ENCODE measurements at regions not wholly inside any gene's neighbourhood (a gene's known extent, or its start where the extent isn't known, plus 50 kb on each side); places are given as distances from the start of the nearest gene placed in this dataset.
"Not testable (repeated sequence)": the region's sequence is repeated elsewhere in the genome, so short reads cannot be mapped to it uniquely, and the experiment has no call there.

DNA sequence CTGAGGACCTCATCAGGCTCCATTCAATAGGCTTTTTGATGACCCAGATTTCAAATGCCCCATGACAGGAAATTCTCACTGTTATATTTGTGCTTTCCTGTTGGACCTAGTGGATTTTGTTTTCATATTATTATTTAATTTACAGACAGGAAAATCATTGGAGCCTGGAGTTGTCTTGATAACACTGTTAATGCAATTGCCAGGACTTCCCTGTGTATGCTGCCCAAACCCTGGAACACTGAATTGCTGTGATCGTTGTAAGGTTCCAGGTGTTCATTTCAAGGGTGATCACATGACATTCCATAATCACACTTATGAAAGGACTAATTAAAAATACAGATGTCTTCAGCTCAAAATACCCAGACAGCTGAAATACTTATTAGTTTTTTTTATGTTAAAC is 783.2 kb downstream of the DHX35 start:
- no peak overlapping the region for H3K4me3 ChIP-seq (ENCODE audit: low read length, poor library complexity, severe bottlenecking)
- H3K36me3 ChIP-seq (ENCODE audit: insufficient read depth, low read length) = no peaks in the 10 kb centered on the region
- H3K9me2 ChIP-seq (replicated peaks; ENCODE audit: low read depth, low read length) = no peaks in the 10 kb centered on the region
- peaks cover 11% of the 10 kb centered on the region; the same call in 1 of the 2 replicates for H3K9me3 ChIP-seq (ENCODE audit: insufficient read depth, low read depth, low read length)
- TF ChIP-seq, protein P1, sequence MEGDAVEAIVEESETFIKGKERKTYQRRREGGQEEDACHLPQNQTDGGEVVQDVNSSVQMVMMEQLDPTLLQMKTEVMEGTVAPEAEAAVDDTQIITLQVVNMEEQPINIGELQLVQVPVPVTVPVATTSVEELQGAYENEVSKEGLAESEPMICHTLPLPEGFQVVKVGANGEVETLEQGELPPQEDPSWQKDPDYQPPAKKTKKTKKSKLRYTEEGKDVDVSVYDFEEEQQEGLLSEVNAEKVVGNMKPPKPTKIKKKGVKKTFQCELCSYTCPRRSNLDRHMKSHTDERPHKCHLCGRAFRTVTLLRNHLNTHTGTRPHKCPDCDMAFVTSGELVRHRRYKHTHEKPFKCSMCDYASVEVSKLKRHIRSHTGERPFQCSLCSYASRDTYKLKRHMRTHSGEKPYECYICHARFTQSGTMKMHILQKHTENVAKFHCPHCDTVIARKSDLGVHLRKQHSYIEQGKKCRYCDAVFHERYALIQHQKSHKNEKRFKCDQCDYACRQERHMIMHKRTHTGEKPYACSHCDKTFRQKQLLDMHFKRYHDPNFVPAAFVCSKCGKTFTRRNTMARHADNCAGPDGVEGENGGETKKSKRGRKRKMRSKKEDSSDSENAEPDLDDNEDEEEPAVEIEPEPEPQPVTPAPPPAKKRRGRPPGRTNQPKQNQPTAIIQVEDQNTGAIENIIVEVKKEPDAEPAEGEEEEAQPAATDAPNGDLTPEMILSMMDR (conservative IDR thresholded peaks at IDR 0.05; ENCODE audit: low read length) = no peak
- TF ChIP-seq EZH2phosphoT487 (IDR thresholded peaks at IDR 0.05; ENCODE audit: borderline replicate concordance) = no peak
- H4K20me1 ChIP-seq (ENCODE audit: insufficient read depth, low read length, poor library complexity, severe bottlenecking) = no peaks in the 10 kb centered on the region
- H3K79me2 ChIP-seq (ENCODE audit: insufficient read depth, low read length) = no peaks in the 10 kb centered on the region
- no peaks in the 10 kb centered on the region for H3F3A ChIP-seq (ENCODE audit: low read depth)
- H3K27me3 ChIP-seq (ENCODE audit: insufficient read depth, low read length, poor library complexity, severe bottlenecking) = no peaks in the 10 kb centered on the region
- H3K9ac ChIP-seq (ENCODE audit: low read depth, low read length, poor library complexity, severe bottlenecking) = no peak overlapping the region
- no peak overlapping the region for H3K4me2 ChIP-seq (ENCODE audit: low read depth, low read length, poor library complexity, severe bottlenecking)
- H2AFZ ChIP-seq (ENCODE audit: low read length) = no peak overlapping the region
- no peaks in the 10 kb centered on the region for H3K4me1 ChIP-seq (ENCODE audit: insufficient read depth, low read length, poor library complexity, severe bottlenecking)

DNA sequence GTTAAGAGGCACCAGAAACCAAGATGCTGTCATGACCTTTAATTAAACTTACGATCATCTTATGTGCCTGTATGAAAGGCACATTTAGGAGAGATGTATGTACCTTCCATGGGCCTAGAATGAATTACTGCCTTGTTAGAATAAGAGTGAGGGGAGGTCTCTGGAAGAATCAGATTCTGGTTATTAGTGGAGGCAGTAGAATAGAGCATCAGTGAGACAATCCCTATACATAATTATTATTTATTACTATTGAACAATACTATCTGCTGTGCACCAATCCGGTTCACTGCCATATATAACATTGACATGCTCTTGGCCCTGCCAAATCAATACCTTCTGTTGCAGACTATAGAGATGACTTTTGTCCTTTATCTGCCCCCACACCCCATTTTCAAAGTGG is 776.5 kb downstream of the DHX35 start:
- Histone ChIP-seq H3K9ac (ENCODE audit: low read depth, low read length, poor library complexity, severe bottlenecking) (no peak overlapping the region), H3K4me3 (ENCODE audit: low read length, poor library complexity, severe bottlenecking) (no peak overlapping the region), H3K36me3 (ENCODE audit: insufficient read depth, low read length) (no peaks in the 10 kb centered on the region), H3K79me2 (ENCODE audit: insufficient read depth, low read length) (no peaks in the 10 kb centered on the region), H3K4me1 (ENCODE audit: insufficient read depth, low read length, poor library complexity, severe bottlenecking) (no peaks in the 10 kb centered on the region), H3K9me2 (replicated peaks; ENCODE audit: low read depth, low read length) (no peaks in the 10 kb centered on the region), H4K20me1 (ENCODE audit: insufficient read depth, low read length, poor library complexity, severe bottlenecking) (no peaks in the 10 kb centered on the region), H2AFZ (ENCODE audit: low read length) (no peak overlapping the region), H3K27me3 (ENCODE audit: insufficient read depth, low read length, poor library complexity, severe bottlenecking) (no peaks in the 10 kb centered on the region), H3K9me3 (ENCODE audit: insufficient read depth, low read depth, low read length) (peaks cover 3% of the 10 kb centered on the region; the same call in 1 of the 2 replicates), H3F3A (ENCODE audit: low read depth) (no peaks in the 10 kb centered on the region), H3K4me2 (ENCODE audit: low read depth, low read length, poor library complexity, severe bottlenecking) (no peak overlapping the region)
- TF ChIP-seq, protein P1 (conservative IDR thresholded peaks at IDR 0.05; ENCODE audit: low read length) = no peak
- TF ChIP-seq EZH2phosphoT487 (IDR thresholded peaks at IDR 0.05; ENCODE audit: borderline replicate concordance) = no peak

DNA sequence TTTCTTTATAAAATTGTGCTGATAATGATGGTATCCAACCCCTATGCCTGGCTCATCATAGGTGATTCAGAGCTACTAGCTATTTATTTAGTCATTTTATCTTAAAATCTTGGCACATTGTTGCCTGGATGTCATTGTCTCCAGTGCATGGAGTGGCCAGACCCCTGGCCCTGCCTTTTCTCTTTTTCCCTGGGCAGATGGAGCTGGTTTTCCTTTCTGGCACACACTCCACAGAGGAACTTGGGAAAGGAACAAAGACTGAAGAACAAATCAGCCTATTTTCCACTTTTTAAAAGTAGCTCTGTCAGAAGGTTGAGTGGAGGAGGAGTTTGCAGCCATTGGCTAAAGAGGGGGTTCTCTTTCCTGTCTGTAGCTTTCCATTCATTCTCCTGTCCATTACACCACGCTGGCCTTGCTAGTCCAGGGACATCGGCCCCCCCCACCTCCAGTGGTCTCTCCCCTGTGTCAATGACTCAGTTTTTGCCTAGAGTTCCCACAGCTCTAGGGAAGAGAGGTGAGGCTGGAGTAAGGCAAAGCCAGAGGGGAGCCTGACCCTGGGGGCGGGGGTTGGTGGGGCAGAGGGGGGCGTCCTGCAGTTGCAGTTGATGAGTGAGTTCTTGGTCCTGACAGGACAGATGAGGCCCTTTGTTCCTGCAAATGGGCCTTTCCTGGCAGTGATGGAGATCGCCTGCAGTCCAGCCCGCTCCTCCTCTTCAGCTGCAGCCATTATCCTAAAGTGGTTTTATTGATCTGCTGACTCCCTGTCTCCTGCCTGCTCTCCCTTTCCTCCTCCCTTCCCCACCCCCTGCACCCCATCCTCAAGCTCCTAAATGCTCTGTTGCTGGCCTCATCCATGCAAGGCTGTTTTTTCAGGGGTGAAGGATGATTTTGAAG is 774.5 kb downstream of the DHX35 start:
- H2AFZ ChIP-seq (ENCODE audit: low read length) = no peak overlapping the region
- H3K27me3 ChIP-seq (ENCODE audit: insufficient read depth, low read length, poor library complexity, severe bottlenecking) = no peaks in the 10 kb centered on the region
- H3K79me2 ChIP-seq (ENCODE audit: insufficient read depth, low read length) = no peaks in the 10 kb centered on the region
- no peaks in the 10 kb centered on the region for H4K20me1 ChIP-seq (ENCODE audit: insufficient read depth, low read length, poor library complexity, severe bottlenecking)
- no peaks in the 10 kb centered on the region for H3K36me3 ChIP-seq (ENCODE audit: insufficient read depth, low read length)
- H3F3A ChIP-seq (ENCODE audit: low read depth) = no peaks in the 10 kb centered on the region
- TF ChIP-seq, protein P1 (conservative IDR thresholded peaks at IDR 0.05; ENCODE audit: low read length) = no peak
- no peak for TF ChIP-seq EZH2phosphoT487 (IDR thresholded peaks at IDR 0.05; ENCODE audit: borderline replicate concordance)
- no peak overlapping the region for H3K9ac ChIP-seq (ENCODE audit: low read depth, low read length, poor library complexity, severe bottlenecking)
- no peaks in the 10 kb centered on the region for H3K9me2 ChIP-seq (replicated peaks; ENCODE audit: low read depth, low read length)
- H3K4me1 ChIP-seq (ENCODE audit: insufficient read depth, low read length, poor library complexity, severe bottlenecking) = no peaks in the 10 kb centered on the region
- no peaks in the 10 kb centered on the region for H3K9me3 ChIP-seq (ENCODE audit: insufficient read depth, low read depth, low read length)
- no peak overlapping the region for H3K4me2 ChIP-seq (ENCODE audit: low read depth, low read length, poor library complexity, severe bottlenecking)
- no peak overlapping the region for H3K4me3 ChIP-seq (ENCODE audit: low read length, poor library complexity, severe bottlenecking)

DNA sequence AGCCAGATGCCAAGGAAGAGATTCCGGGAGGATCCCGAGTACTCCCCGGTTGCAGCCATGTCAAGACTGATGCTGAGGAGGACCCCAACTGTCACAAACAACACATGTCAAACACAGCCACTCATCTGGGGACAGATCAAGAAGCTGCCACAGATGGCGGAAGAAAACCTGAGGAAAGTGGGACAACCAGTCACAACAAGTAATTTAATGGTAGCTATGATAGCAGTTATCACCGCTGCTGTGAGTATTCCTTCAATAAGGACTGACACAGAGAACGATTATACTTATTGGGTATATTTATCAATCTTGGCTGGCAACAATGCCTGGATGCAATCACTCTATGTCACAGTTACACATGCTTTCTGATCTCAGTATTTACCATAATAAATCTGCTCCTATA is 763.4 kb downstream of the DHX35 start:
- H3K79me2 ChIP-seq (ENCODE audit: insufficient read depth, low read length); H3K9me3 ChIP-seq (ENCODE audit: insufficient read depth, low read depth, low read length); H3K36me3 ChIP-seq (ENCODE audit: insufficient read depth, low read length); H3K4me2 ChIP-seq (ENCODE audit: low read depth, low read length, poor library complexity, severe bottlenecking); H3K9ac ChIP-seq (ENCODE audit: low read depth, low read length, poor library complexity, severe bottlenecking); H4K20me1 ChIP-seq (ENCODE audit: insufficient read depth, low read length, poor library complexity, severe bottlenecking); H2AFZ ChIP-seq (ENCODE audit: low read length); H3K4me3 ChIP-seq (ENCODE audit: low read length, poor library complexity, severe bottlenecking); H3K4me1 ChIP-seq (ENCODE audit: insufficient read depth, low read length, poor library complexity, severe bottlenecking); H3K9me2 ChIP-seq (replicated peaks; ENCODE audit: low read depth, low read length); H3F3A ChIP-seq (ENCODE audit: low read depth); H3K27me3 ChIP-seq (ENCODE audit: insufficient read depth, low read length, poor library complexity, severe bottlenecking): not testable (repeated sequence)
